ENCODE measurements at regions not wholly inside any gene's neighbourhood (a gene's known extent, or its start where the extent isn't known, plus 50 kb on each side); places are given as distances from the start of the nearest gene placed in this dataset.
"Not testable (repeated sequence)": the region's sequence is repeated elsewhere in the genome, so short reads cannot be mapped to it uniquely, and the experiment has no call there.

DNA sequence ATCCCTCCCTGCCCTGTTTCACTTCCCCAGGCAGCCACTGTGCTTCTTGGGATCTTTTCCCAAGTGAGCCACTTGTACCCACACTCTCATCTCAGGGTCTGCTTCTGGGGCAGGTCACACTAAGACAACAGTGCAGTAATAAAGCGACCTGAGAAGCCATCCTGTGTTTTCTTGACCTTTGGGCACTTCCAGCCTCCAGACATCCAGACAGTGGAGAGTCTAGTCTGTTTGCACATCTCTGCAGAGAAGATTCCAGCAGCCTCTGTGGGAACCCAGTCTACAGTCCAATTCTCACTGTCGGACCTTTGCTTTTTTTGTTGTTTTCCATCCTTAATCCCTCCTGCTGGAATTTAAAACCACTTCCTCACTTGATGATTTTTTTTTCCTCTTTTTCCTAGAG, 50.3 kb upstream of the ATP6AP2 start:
- H3K4me3 ChIP-seq (ENCODE audit: low read length), result no peak overlapping the region
- H3K9ac ChIP-seq (ENCODE audit: low read length), result no peak overlapping the region
- H3K4me1 ChIP-seq (ENCODE audit: control insufficient read depth, low read depth, low read length), result peaks cover 8% of the 10 kb centered on the region
- H3K36me3 ChIP-seq (ENCODE audit: control insufficient read depth, low read depth, low read length), result no peaks in the 10 kb centered on the region
- H3K9me3 ChIP-seq (ENCODE audit: control insufficient read depth, low read depth, low read length), result no peaks in the 10 kb centered on the region
- no peak overlapping the region for H3K27ac ChIP-seq (ENCODE audit: low read length)
- H3K27me3 ChIP-seq (ENCODE audit: control insufficient read depth, insufficient read depth, low read length), result no peaks in the 10 kb centered on the region

DNA sequence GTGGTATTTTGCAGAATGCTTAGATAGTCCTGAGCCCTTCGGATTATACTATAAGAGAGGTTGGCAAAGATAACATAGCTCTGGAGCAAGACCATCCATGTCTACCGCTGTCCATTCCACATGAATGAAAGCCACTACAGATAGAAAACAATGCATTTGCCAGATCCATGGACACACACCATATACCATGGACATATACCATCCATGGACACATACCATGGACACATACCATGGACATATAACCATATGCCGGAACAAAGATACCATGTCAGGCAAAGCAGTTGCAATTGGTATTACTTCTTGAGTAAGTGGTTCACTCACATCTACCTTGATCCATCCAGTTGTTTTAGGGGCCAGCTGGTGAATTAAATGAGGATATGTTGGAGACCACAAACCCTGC, 53.2 kb upstream of the ATP6AP2 start:
- no peaks in the 10 kb centered on the region for H3K27me3 ChIP-seq (ENCODE audit: control insufficient read depth, insufficient read depth, low read length)
- H3K9ac ChIP-seq (ENCODE audit: low read length), result no peak overlapping the region
- no peaks in the 10 kb centered on the region for H3K9me3 ChIP-seq (ENCODE audit: control insufficient read depth, low read depth, low read length)
- H3K27ac ChIP-seq (ENCODE audit: low read length), result no peak overlapping the region
- peaks cover 8% of the 10 kb centered on the region for H3K4me1 ChIP-seq (ENCODE audit: control insufficient read depth, low read depth, low read length)
- no peak overlapping the region for H3K4me3 ChIP-seq (ENCODE audit: low read length)
- H3K36me3 ChIP-seq (ENCODE audit: control insufficient read depth, low read depth, low read length), result no peaks in the 10 kb centered on the region

DNA sequence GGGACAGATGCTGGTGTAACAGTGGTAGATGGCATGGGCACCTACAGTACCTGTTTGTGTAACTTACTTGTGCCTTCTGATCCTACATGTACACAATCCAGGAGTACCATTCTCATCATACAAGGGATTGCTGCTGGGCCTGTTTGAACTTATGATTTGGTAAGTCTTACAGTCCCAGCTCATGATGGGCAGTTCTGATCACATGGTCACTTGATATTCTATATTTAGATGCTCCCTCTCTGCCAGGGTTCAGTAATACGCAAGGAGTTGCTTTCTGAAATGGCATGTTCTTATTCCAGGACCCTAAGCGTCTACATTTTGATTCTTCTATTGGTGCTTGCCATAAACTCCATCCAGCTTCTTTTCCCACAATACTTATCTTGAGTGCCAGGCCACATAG, 54.4 kb upstream of the ATP6AP2 start:
- H3K9me3 ChIP-seq (ENCODE audit: control insufficient read depth, low read depth, low read length), result no peaks in the 10 kb centered on the region
- H3K9ac ChIP-seq (ENCODE audit: low read length), result no peak overlapping the region
- H3K36me3 ChIP-seq (ENCODE audit: control insufficient read depth, low read depth, low read length), result no peaks in the 10 kb centered on the region
- peaks cover 3% of the 10 kb centered on the region for H3K4me1 ChIP-seq (ENCODE audit: control insufficient read depth, low read depth, low read length)
- H3K27me3 ChIP-seq (ENCODE audit: control insufficient read depth, insufficient read depth, low read length), result no peaks in the 10 kb centered on the region
- no peak overlapping the region for H3K4me3 ChIP-seq (ENCODE audit: low read length)
- H3K27ac ChIP-seq (ENCODE audit: low read length), result no peak overlapping the region

DNA sequence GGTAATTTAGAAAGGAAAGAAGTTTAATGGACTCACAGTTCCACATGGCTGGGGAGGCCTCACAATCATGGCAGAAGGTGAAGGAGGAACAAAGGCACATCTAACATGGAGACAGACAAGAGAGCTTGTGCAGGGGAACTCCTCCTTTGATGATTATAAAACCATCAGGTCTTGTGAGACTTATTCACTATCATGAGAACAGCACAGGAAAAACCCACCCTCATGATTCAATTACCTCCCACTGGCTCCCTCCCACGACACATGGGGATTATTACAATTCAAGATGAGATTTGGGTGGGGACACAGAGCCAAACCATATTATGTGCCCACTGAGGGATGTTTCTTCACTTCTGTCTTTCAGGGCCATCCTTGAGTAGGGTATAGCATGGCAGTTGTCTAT, 54.9 kb upstream of the ATP6AP2 start:
- not testable (repeated sequence) for H3K9ac ChIP-seq (ENCODE audit: low read length); H3K9me3 ChIP-seq (ENCODE audit: control insufficient read depth, low read depth, low read length); H3K27ac ChIP-seq (ENCODE audit: low read length); H3K4me3 ChIP-seq (ENCODE audit: low read length); H3K27me3 ChIP-seq (ENCODE audit: control insufficient read depth, insufficient read depth, low read length); H3K4me1 ChIP-seq (ENCODE audit: control insufficient read depth, low read depth, low read length); H3K36me3 ChIP-seq (ENCODE audit: control insufficient read depth, low read depth, low read length)

DNA sequence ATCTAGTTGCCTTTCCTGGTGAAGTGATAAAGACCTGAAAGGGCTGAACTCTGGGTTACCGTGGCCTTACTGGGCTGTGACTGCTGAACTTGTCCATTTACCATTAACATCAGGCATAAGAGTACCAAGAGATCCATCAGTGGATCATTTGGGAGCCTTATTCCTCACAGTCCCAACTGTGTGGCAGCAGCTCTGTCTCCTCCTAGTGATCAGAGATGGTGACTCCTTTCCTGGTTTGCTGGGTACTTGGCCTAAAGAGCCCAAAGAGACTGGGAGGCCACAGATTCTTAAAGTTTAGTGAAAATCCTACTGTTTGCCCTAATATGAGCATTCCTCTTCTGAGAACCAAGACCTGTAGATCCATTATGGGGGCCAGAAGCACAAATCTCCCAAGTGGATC, 56.3 kb upstream of the ATP6AP2 start:
- Histone ChIP-seq H3K27ac (ENCODE audit: low read length) (no peak overlapping the region), H3K4me3 (ENCODE audit: low read length) (no peak overlapping the region), H3K36me3 (ENCODE audit: control insufficient read depth, low read depth, low read length) (no peaks in the 10 kb centered on the region), H3K27me3 (ENCODE audit: control insufficient read depth, insufficient read depth, low read length) (no peaks in the 10 kb centered on the region), H3K4me1 (ENCODE audit: control insufficient read depth, low read depth, low read length) (no peaks in the 10 kb centered on the region), H3K9ac (ENCODE audit: low read length) (no peak overlapping the region), H3K9me3 (ENCODE audit: control insufficient read depth, low read depth, low read length) (no peaks in the 10 kb centered on the region)

DNA sequence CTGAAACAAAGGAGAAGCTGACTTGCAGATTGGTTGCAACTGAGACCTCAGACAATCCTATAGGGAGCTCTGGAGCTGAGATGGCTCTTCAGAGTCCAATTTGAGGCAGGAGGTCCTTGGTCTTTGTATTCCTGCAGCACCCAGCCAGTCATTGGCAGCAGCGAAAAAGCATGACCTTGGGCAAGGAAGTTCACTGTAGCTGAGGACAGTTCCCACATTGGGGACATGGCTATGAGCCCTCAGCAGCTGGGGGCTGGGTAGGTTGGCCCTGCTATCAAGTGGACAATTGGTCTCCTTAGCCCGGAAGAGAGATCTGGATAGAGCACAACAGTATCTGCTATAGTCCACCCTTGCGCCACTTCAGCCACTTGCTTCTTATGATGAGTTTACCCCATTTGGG, 56.9 kb upstream of the ATP6AP2 start:
- H3K27me3 ChIP-seq (ENCODE audit: control insufficient read depth, insufficient read depth, low read length), result no peaks in the 10 kb centered on the region
- H3K9me3 ChIP-seq (ENCODE audit: control insufficient read depth, low read depth, low read length), result no peaks in the 10 kb centered on the region
- no peak overlapping the region for H3K27ac ChIP-seq (ENCODE audit: low read length)

DNA sequence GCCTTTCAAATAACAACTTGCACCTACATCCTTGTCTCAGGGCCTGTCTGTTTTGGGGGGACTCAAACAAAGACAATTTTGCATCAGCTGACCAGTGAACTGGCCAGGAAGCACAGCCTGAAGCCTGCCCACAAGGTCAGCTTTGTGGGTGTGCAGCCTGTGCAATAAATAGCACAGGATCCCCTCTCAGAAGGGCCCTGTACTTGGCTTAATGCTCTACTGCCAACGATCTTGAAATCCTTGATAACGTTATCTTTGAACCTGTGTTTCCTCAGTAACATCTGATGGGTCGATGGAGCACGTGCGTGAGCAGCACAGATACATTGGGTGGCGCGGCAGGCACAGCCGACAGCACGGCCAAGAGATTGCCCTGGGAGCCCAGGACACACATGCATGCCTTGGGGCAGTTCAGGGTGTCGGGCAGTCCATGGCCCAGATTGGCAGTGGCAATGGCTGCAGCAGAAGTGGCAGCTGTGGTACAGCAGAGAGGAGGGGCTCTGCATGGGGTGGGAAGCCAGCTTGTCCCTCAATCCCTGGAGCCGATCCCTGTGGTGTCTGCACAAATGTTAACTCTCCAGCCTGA, 58.8 kb upstream of the ATP6AP2 start:
- H3K4me1 ChIP-seq (ENCODE audit: control insufficient read depth, low read depth, low read length), result no peaks in the 10 kb centered on the region
- H3K9ac ChIP-seq (ENCODE audit: low read length), result no peak overlapping the region
- H3K27me3 ChIP-seq (ENCODE audit: control insufficient read depth, insufficient read depth, low read length), result no peaks in the 10 kb centered on the region
- H3K36me3 ChIP-seq (ENCODE audit: control insufficient read depth, low read depth, low read length), result no peaks in the 10 kb centered on the region
- H3K4me3 ChIP-seq (ENCODE audit: low read length), result no peak overlapping the region
- no peaks in the 10 kb centered on the region for H3K9me3 ChIP-seq (ENCODE audit: control insufficient read depth, low read depth, low read length)
- no peak overlapping the region for H3K27ac ChIP-seq (ENCODE audit: low read length)

More for the DNA sequence above, 56.9 kb upstream of the ATP6AP2 start:
- Histone ChIP-seq H3K9ac (ENCODE audit: low read length) (no peak overlapping the region), H3K4me3 (ENCODE audit: low read length) (no peak overlapping the region), H3K36me3 (ENCODE audit: control insufficient read depth, low read depth, low read length) (no peaks in the 10 kb centered on the region), H3K4me1 (ENCODE audit: control insufficient read depth, low read depth, low read length) (no peaks in the 10 kb centered on the region)

DNA sequence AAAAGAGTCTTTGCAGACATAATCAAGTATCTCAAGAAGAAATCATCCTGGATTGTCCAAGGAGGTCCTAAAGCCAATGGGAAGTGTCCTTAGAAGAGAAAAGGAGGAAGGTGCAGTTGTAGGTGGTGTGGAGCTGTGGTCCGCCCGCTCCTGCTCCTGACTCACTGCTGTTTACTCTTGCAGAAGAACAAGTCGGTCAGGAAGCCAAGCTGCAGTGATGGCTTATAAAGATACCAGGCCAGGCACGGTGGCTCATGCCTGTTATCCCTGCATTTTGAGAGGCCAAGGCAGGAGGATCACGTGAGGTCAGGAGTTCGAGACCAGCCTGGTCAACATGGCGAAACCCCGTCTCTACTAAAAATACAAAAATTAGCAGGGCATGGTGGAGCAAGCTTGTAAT, 66.4 kb upstream of the ATP6AP2 start:
- Histone ChIP-seq H3K4me1 (ENCODE audit: control insufficient read depth, low read depth, low read length) (no peaks in the 10 kb centered on the region), H3K36me3 (ENCODE audit: control insufficient read depth, low read depth, low read length) (no peaks in the 10 kb centered on the region), H3K27ac (ENCODE audit: low read length) (no peak overlapping the region), H3K9ac (ENCODE audit: low read length) (no peak overlapping the region), H3K27me3 (ENCODE audit: control insufficient read depth, insufficient read depth, low read length) (no peaks in the 10 kb centered on the region), H3K4me3 (ENCODE audit: low read length) (no peak overlapping the region), H3K9me3 (ENCODE audit: control insufficient read depth, low read depth, low read length) (no peaks in the 10 kb centered on the region)

DNA sequence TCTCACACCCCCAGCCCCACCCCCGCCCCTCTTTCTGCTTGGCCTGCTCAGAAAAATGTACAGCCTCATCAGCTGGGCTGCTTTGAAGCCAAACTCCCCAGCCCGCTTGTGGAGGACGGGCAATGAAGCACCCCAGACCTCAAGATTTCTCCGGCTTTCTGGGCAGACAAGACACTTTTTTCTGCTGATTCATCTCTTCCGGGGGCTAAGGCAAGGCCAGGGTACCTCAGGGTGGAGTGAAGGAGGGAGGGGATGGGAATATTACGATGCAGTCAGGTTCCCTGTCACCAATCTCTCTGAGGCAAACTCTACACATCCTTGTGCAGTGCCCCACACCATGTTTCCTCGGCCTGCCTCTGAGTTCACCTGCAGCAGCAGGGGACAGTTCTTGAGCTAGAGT, 66.9 kb upstream of the ATP6AP2 start:
- Histone ChIP-seq H3K4me3 (ENCODE audit: low read length) (no peak overlapping the region), H3K27ac (ENCODE audit: low read length) (no peak overlapping the region), H3K9me3 (ENCODE audit: control insufficient read depth, low read depth, low read length) (no peaks in the 10 kb centered on the region), H3K27me3 (ENCODE audit: control insufficient read depth, insufficient read depth, low read length) (no peaks in the 10 kb centered on the region), H3K4me1 (ENCODE audit: control insufficient read depth, low read depth, low read length) (no peaks in the 10 kb centered on the region), H3K9ac (ENCODE audit: low read length) (no peak overlapping the region), H3K36me3 (ENCODE audit: control insufficient read depth, low read depth, low read length) (no peaks in the 10 kb centered on the region)

DNA sequence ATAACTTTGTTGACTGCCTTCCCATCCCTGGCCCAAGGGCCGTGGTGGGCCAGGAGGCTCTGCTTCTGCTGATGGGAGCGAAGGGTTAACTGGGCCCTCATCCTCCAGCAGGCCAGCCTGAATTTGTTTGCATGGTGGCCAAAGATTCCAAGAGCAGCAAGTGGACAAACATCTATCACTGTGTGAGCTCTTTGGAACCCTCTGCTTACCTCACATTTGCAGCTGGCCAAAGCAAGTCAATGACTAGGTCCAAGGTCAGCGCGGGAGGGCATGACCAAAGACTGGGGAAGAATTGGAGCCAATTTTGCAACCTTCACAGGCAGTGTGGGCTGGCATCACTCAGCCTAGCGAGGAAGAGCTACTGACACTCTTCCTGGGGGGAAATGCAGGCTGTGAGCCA, 67.8 kb upstream of the ATP6AP2 start:
- H3K9me3 ChIP-seq (ENCODE audit: control insufficient read depth, low read depth, low read length), result no peaks in the 10 kb centered on the region
- H3K27ac ChIP-seq (ENCODE audit: low read length), result no peak overlapping the region
- no peak overlapping the region for H3K4me3 ChIP-seq (ENCODE audit: low read length)
- no peaks in the 10 kb centered on the region for H3K27me3 ChIP-seq (ENCODE audit: control insufficient read depth, insufficient read depth, low read length)
- H3K36me3 ChIP-seq (ENCODE audit: control insufficient read depth, low read depth, low read length), result no peaks in the 10 kb centered on the region
- no peak overlapping the region for H3K9ac ChIP-seq (ENCODE audit: low read length)
- H3K4me1 ChIP-seq (ENCODE audit: control insufficient read depth, low read depth, low read length), result no peaks in the 10 kb centered on the region

DNA sequence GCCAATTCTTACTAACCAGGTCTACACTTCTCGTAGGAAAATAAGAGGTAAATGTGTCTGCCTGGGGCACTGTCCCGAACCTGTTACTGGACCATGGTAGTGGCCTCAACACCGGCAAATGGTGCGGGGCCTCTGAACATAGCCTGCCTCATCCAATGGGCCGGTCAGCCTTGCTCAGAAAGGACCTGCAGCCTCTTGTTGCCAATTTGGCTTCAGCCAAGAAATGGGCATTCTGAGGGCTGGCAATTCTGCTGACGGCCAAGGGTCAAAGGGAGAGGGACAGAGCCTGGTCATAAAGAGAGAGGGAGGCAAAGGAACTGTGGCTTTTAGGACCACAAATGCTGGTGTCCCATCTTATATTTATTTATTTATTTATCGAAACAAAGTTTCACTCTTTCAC, 69.5 kb upstream of the ATP6AP2 start:
- Histone ChIP-seq H3K9me3 (ENCODE audit: control insufficient read depth, low read depth, low read length) (no peaks in the 10 kb centered on the region), H3K9ac (ENCODE audit: low read length) (no peak overlapping the region), H3K27ac (ENCODE audit: low read length) (no peak overlapping the region), H3K36me3 (ENCODE audit: control insufficient read depth, low read depth, low read length) (no peaks in the 10 kb centered on the region), H3K4me3 (ENCODE audit: low read length) (no peak overlapping the region), H3K27me3 (ENCODE audit: control insufficient read depth, insufficient read depth, low read length) (no peaks in the 10 kb centered on the region), H3K4me1 (ENCODE audit: control insufficient read depth, low read depth, low read length) (no peaks in the 10 kb centered on the region)

DNA sequence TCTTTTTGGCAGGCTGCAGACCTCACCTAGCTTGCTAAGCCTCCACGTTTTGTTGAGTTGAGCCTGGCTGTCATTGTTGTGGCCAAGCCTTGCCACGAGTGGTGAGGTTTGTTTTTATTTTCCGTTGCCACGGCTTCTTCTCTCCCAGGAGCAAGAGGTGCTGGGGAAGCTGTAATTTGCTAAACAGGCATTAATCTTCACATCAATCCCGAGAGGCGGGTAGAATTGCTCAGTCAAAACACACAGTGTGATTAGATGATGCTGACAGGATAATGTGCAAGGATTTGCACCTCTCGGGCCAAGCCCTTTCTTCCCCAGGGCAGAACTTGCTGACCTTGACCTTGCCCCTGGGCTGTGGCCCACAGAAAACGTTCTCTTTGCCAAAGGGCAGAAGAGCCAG, 72.2 kb upstream of the ATP6AP2 start:
- no peaks in the 10 kb centered on the region for H3K9me3 ChIP-seq (ENCODE audit: control insufficient read depth, low read depth, low read length)
- no peaks in the 10 kb centered on the region for H3K36me3 ChIP-seq (ENCODE audit: control insufficient read depth, low read depth, low read length)
- peaks cover 14% of the 10 kb centered on the region for H3K4me1 ChIP-seq (ENCODE audit: control insufficient read depth, low read depth, low read length)
- H3K27me3 ChIP-seq (ENCODE audit: control insufficient read depth, insufficient read depth, low read length), result no peaks in the 10 kb centered on the region
- H3K27ac ChIP-seq (ENCODE audit: low read length), result no peak overlapping the region
- no peak overlapping the region for H3K4me3 ChIP-seq (ENCODE audit: low read length)
- H3K9ac ChIP-seq (ENCODE audit: low read length), result no peak overlapping the region
